Bone marrow (tissue), 2 donors: ENCODE measurements at regions not wholly inside any gene's neighbourhood (a gene's known extent, or its start where the extent isn't known, plus 50 kb on each side); places are given as distances from the start of the nearest gene placed in this dataset.

Experiments
- DNase-seq, 2 donors: peaks; one replicate each; lab custom pipeline; 2025; lab: John Stamatoyannopoulos, UW

DNA sequence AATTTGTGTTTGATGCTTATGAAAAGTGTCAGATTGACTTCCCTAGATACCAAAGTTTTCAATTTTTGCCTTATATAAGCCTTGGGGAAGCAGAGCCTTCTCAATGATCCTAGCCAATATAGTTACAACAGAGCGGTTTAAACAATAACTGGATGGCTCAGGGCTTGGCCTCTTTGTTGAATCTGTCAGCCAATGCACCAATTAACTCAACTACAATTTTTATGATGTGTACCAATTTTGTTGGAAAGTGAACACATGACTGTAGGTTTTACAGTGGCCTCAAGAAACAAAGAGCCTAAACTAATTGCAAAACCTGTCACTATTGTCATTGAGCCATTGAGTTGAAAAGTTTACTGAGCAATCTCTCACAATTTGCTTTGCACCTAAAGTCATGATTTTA, 71.6 kb upstream of the RGS18 start:
- DNase-seq = no peak

DNA sequence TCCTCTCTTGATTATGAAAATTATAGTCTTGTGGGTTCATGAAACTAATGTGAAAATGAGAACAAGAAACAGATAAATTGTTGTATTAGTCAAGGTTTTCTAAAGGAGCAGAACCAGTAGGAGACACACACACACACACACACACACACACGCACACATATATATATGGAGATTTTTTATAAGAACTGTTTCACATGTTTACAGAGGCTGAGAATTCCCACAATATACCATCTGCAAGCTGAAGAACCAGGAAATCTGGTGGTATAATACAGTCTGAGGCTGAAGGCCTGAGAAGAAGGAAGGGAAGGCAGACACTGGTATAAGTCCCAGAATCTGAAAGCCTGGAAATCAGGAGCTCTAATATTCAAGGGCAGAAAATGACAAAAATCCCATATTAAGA, 70.9 kb upstream of the RGS18 start:
- DNase-seq = no peak

DNA sequence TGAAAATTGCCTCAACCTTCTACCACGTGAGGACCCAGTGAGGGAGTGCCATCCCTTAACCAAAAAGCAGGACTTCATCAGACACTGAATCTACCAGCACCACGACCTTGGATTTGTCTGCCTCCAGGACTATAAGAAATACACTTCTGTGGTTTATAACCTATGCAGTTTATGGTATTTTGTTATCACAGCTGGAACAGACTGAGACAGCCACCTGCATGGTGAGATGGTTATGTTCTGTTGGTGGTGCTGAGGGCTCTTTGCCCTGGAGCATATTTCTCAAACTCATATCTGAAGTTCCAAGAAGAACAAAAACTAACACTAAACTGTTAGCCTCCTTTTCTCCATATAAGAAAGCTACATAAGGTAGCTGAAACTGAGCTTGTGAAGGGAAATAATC, 69.8 kb upstream of the RGS18 start:
- no peak for DNase-seq

DNA sequence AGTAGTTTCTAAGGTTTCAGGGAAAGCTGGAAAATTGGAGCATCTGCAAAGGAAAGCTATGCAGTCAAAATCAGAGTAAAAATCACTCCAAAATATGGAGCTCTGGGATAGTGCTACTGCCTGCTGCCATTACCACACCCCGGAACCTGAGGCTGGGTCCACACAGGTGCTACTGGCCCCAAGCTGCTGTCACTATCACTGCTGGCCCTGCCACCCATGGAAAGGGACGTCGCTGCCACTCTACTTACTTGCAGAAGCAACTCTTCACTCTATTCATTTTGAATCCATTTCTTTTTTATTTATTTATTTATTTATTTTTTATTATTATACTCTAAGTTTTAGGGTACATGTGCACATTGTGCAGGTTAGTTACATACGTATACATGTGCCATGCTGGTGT, 60.3 kb upstream of the RGS18 start:
- no peak for DNase-seq

DNA sequence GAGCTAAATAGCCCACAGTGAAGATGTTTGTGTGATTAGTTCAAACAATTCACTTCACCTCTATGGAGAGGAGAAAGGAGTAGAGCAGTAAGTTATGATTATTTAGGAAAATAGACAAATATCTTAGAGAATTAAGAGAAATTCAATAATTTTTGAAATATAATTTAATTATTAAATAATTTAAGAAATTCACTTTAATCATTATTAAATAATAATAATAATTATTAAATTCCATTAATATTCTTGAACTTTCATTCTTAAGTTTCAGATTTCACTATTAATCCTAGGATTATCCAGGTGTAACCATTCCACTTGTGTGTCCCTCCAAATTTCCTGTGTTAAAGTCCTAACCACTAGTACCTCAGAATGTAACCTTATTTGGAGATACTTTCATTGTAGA, 58.9 kb upstream of the RGS18 start:
- DNase-seq = no peak

DNA sequence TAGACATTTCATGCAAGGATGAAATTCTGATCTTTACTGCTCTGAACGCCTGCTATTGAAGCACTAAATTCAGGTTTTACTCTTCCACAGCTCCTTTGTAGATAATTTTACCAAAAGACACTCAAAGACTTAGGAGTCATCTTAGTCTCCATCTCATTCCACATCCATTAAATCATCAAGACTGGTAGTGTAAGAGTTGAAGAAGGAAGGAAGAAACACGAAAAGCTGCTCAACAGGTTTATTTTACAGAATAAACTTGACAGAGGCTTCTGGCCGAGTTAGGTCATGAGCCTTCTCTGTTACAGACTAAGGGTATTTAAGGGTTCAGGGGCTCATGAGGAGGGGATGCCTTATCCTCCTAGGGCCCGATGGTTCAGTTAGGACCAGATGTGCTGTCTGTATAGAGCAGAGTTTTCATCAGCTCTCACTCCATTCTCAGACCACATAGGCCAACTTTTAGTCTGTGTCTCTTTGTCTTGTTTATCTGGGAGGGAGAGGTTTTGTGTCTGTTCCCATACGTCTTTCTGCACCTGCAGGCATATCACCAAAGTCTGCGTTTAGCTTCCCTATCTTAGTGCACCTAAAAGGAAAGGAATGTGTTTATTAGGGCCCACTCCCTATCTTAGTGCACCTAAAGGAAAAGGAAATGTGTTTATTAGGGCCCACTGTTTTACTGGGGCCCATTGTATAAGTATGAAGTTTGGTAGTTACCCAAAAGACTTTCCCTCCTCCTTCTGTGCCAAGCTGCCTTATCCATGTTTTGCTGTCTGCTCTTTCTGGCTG, 57.4 kb upstream of the RGS18 start:
- DNase-seq = no peak

DNA sequence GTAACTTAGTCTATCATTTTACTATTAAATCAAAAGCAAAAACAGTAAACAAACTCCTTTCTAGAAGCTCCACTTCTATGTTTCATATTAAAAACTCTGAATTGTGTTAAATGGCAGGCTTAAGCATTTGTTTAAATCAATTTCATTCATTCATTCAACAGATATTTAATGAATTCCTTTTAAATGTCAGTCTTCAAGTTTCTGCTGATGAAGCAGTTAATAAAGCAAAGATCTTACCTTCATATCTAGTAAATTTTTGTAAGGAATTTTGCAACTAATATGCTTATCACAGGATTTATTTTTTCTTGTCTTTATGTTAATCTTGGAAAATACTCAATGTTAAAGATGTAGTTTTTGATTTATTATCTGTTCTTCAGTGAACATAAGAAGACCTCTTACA, 54.1 kb upstream of the RGS18 start:
- no peak for DNase-seq

DNA sequence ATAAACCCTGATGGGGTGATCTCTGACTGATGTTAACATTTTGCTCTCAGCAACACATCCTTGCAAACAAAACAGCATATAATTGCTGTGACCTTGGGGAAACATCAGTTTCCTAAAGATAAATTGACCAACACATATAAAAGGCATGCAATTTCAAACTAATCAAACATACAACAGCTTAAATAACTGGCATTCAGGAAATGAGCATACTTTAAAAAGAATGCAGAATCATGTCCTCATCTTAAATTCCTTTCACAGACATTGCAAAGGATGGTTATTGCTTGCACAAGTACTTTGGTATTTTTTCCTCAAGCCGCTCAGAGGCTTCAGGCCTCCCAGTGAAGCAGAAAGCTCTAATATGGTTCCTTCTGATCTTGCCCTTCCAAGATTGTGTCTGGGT, 53.4 kb upstream of the RGS18 start:
- no peak for DNase-seq

DNA sequence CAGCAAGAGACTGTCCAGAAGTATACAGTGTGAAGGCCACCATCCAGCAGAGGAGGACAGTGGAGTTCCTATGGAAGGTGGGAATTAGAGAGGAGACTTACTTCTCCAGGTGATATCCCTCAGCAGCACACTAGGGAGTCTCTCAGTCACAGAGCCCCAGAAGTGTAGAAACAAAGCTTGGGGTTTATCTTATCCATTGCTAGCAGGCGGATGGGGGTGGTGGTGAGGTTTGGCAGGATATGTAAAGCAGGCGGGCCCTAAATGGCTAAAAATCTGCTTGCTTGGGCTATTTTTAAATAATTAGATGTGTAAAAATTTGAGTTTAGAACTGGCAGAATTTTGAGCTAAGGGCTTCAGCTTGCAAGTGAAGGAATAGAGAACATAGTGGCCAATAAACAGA, 50.1 kb upstream of the RGS18 start:
- no peak for DNase-seq
